ENCODE measurements at regions not wholly inside any gene's neighbourhood (a gene's known extent, or its start where the extent isn't known, plus 50 kb on each side); places are given as distances from the start of the nearest gene placed in this dataset.

DNA sequence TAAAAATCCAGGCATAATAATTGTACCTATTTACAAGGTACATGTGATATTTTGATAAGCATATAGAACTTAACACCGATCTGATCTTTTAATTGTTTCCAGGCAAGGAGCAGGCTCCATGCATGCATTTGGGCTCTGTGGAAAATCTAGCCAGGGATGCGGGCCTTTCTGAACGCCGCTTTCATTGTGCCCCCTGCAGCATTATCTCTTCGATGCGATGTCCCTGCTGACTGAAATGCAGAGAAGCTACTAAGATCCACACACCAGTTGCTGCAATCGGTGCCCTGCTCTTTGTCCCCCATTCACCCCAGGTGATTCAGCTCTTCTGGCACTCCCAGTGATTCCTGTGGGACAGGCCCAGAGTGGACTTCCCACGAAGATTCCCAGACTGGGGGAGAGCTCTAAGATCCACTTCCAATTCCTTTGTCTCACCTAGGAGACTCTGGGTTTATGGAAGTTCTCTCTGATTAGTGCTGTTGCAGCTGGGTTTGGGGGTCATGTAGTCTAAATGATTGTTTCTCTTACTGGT, 254.3 kb upstream of the AGA start:
- no peak for DNase-seq (ENCODE audit: low spot score)

DNA sequence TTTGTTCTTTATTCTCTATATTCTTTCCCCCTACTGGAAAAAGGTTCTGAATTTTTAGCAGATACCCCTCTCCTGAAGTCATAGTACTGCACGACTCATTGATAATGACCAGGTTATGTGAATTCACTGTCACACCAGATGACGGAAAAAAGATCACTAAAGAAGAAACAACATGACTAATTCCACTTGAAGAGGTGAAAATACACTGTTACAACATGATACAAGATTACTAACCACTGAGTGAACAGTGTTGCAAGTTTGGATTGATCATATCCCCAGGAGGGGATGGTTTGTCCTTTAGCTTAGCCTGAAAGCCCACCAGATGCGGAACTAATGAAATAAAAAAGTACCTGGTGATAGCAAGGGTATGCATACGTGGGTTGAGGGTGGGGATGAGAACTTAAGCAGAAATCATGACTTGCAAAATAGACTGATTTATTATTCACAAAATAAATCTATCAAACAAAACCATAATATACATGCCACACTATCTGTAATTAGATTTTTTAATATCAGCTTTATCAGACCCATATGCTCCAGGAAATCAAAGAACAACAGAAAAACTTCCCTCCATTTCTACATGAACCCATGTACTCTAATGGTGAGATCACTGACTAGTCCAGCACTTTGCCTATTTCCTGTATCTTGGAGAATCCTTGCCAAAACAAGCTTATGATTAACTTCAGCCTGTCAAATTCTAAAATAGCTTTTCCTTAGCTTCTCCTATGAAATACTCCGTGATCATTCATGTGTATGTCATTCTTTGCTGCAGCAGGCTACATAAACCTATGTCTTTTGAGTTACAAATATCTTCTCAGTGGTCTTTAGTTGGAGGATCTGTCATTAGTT, 257.4 kb upstream of the AGA start:
- peak; percentile 23 for DNase-seq (ENCODE audit: low spot score)

DNA sequence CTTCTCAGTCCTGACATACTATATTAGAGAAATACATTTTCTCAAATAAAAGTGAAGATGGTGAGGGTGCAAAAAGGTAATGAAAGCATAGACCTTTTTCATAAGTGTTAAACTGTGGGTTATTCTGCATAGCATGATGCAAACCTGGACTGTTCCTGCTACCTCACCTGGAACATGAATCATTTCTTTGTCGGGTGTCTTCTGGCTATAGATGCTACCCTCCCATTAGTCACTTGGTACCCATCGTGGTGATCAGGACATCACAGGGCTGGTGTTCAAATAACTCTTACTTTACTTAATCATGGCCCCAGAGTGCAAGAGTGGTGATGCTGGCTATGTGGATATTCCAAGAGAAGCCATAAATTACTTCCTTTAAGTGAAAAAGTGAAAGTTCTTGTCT, 264.7 kb upstream of the AGA start:
- DNase-seq (ENCODE audit: low spot score) = no peak

DNA sequence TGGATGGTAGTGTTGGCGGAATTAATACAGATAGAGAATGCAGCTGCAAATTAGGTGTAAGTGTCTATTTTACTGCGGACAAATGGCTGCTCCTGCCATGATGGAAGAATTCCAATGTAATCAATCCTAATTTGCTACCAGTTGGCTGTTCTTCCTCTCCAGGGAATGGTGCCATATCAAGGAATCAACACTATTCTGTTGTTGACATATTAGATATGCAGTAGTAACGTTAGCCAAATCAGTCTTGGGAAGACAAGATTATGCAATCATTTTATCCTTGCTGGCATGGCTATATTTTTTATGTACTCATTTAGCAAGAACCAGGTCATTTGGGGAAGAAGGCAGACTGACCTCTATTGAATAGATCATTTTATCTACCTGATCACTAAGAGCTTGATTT, 271.2 kb upstream of the AGA start:
- no peak for DNase-seq (ENCODE audit: low spot score)

DNA sequence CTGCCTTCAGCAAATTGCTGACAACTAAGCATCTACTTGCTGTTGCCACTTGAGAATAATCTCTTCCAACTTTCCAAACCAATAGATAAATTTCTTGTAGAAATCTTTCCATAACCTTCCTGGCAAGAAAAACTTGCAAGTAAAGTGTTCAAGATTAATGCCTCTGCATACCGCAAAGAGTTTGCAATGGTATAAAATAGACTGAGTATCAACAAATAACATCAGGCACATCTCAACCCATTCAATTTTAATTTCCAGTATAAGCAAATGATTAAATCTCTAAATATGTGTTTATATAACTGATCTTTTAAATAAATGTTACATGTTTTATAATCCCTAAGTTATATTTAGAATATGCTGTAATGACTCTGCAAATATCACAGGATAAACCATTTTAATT, 275.2 kb upstream of the AGA start:
- no peak for DNase-seq (ENCODE audit: low spot score)

DNA sequence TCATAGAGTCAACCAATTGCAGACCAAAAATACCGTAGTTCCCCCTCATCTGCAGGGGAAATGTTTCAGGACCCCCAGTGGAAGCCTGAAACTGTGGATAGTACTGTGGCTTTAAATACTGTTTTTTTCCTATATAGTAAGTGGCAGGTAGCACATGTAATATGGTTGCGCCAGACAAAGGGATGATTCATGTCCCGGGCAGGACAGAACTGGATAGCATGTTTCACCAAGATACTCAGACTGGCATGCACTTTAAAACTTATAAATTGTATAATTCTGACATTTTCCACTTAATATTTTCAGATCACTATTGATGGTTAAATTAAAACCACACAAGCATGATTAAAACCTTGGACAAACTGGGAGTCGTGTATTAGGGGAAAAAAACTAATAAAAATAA, 276.3 kb upstream of the AGA start:
- no peak for DNase-seq (ENCODE audit: low spot score)

DNA sequence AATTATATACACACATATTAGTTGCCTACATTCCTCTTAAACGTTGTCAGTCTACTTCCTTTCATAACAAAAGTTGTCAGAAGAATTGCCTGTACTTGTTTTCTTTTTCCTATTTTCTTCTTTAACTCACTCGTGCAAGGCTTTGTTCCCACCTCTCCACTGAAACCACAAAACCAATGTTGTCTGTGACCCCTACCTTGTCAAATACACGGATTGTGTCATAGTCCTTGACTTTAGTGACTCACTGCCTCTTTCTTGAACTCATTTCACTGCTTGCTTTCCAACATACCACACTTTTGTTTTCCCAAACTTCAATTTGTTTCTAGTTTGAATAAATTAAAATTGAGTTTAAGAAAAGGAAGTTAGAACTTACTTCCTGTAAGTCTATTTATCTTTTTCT, 283.9 kb upstream of the AGA start:
- DNase-seq (ENCODE audit: low spot score) = no peak

DNA sequence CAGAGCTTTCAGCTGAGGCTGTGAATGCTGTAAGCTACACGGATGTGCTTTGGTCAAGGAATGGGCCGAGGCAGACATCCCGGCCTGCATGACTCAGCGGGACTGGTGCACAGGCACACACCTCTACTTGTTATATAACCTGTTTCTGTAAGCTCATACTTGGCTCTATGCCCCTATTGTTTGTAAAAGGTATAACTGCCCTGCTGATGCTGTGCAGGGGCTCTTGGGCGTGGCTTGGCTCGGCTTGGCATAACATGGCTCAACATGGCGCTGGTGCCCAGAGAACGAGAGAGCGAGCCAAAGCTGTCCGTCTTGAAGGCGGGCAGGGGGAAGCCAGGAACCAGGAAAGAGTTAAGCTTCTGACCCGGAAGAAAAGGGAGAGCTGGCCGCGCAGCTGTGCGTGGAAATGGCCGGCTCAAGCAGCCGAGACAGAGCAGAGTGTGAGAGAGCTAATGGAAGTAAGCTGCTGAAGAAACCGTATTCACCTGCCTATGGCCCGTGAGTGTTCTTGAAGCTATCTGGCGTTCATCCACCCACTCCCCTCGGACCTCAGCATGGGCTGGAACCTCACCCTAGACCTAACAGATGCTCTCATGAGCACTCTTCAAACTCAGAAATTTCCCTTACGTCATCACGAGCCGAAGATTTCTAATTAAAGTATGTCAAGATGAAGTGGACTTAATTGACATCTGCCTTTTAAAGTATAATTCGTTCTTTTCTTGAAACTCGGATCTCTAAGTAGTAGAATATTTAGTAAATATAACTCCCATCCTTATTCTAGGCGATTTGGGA, 286.3 kb upstream of the AGA start:
- peak; percentile 2 for DNase-seq (ENCODE audit: low spot score)

DNA sequence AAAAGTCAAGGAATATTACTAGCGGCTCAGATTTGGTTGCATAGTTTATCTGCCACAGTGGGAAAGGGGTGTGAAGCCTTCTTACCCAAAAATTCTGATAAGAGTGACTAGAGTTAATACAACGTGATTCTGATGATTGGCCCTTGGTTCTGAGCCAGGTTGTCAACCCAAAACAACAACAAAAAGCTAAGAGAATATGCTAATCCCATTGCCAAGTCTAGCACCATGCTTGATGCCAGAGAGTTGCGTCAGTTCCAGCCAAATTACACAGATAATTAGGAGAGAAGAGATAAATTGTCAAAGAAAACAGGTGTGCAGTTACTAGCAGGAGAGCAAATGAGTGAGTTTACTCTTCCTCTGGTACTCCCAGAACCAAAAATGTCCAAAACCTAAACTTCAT, 287.4 kb upstream of the AGA start:
- no peak for DNase-seq (ENCODE audit: low spot score)

DNA sequence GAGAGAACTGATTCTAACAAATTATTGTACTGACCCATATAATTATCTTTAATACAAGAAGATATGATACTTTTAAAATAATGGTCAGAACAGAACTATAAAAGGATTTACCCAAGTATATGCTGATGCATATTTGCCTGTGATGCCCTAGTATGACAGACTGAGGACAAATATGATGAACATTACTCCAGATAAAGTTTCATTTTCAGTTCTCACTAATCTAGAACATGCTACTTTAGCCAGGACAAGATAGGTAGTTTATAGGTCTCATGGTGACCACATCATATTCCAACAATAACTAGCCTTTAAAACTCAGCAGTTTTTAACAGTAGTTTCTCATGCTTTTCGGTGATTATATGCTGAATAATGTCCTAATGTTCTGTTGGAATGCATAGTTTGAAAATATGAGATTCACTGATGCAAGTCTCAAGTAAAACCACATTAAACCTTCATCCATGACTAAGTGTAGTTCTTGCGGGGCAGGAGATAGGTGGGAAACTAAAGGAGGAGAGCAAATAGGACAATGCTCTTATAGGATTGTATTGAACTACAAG, 295.2 kb upstream of the AGA start:
- DNase-seq (ENCODE audit: low spot score) = no peak

DNA sequence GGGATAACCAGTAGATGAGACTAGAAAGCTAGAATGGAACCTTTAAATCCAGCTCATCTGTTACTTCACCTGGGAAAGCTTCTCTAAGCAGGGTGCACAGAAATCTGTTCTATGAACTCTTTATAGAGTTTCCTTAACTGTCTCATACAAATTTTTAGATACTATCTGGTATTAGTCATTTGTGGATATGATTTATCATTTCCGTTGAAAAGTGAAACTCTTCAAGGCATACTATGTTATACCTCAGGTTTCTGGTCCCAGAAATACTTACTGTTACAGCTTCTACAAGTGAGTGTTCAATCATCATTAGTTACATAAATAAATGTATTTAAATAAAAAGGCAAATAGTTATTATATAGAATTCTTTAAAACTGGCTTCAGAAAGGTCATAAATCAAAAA, 298.3 kb upstream of the AGA start:
- DNase-seq (ENCODE audit: low spot score) = peak; percentile 52

DNA sequence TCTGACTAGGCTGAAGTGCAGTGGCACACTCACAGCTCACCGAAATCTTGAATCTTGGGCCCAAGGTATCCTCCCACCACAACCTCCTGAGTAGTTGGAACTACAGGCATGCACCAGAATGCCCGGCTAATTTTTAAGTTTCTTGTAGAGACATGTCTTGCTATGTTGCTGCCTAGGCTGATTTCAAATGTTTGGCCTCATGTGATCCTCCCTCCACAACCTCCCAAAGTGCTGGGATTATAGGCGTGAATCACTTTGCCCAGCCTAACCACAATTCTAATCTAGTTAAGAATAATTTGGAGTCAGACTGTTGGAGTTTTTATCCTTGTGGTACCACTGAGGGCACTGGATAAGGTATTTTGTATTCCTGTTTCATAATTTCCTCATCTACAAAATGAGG, 317.5 kb upstream of the AGA start:
- DNase-seq (ENCODE audit: low spot score) = no peak

DNA sequence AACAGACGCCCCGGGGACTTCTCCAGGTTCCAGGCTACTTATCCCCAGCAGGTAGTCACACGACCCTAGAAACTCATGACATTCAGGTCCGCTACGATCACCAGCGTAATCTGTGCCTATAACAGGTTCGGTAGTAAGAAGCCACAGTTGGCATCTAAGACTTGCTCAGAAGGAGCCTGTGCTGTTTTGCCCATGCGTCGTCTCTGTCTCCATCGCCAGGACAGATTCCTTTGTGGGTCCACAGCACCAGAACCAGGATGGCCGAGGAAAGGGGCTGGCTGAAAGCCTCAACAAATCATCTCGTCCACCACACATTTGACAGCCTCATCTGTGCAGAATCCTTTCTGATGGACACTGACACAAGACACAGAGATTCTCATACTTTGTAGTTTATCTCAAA, 319.5 kb upstream of the AGA start:
- no peak for DNase-seq (ENCODE audit: low spot score)

DNA sequence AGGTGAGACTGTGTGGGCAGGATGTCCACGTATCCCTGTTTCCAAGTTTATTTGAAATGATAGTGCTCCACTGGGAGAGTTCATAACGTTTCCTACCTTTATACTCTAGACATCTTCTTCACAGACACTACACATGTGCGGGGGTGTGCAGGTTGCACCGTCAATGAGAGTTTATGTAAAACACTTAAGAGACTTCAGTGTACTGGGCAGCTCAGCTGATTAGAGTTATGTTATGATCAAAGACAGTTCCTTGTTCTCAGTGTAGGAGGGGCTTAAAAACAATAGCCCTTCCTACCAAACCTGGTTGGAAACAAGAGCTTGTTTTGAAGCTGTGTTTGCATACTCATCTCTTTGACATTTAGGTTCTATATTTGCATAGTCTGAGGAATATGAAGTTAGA, 326.9 kb upstream of the AGA start:
- DNase-seq (ENCODE audit: low spot score) = no peak

DNA sequence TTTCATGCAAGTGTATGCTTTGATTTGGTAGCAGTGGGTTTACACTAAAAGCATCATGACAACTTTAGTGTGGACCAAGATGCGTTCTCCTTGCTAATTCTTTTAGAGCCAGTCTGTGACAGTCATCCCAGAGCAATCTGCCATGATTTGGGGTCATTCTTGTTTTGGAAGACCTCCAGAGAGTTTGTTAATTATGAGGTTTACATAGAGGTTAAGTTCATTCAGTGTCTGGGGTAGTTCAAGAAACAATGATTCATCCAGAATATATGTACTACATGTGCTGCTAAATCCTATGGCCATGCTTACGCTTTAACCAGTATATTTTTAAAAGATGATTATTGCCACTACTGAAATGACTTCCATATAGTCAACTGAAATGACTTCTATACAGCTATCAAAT, 328.5 kb upstream of the AGA start:
- DNase-seq (ENCODE audit: low spot score) = no peak

DNA sequence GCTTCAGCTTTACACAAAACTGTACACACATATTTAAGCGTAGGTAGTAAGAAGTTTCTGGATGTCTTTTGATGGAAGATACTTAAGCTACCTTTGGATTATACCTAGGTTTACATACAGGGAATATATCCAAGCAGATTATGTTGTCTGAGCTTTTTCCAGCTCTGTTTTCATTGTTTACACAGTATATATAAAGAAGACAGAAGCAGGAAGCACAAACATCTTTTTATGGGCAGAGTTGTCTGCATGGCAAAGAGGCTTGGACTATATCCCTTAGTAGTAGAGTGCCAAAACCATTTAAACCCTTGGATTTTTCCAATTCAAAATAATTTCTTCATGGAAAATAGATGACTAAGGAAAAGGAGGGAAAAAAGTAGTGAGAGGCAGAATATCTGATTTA, 329.4 kb upstream of the AGA start:
- no peak for DNase-seq (ENCODE audit: low spot score)

DNA sequence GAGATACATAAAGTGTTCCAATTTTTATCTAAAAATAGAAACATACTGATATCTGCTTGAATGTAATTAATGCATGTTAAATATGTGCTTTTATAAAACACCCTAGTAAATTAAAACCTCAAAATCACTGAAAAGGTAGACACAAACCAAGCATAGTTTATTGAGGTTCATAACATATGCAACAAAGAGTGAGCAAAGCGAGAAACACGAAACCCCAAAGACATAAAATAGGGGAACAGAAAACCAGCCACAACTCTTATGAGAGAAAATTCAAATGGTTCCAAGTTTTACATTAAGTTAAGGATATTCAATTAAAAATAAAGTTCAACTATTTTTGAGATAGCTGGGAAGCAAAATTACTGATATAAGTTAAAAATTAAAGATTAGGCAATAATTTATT, 336.4 kb upstream of the AGA start:
- DNase-seq (ENCODE audit: low spot score) = no peak

DNA sequence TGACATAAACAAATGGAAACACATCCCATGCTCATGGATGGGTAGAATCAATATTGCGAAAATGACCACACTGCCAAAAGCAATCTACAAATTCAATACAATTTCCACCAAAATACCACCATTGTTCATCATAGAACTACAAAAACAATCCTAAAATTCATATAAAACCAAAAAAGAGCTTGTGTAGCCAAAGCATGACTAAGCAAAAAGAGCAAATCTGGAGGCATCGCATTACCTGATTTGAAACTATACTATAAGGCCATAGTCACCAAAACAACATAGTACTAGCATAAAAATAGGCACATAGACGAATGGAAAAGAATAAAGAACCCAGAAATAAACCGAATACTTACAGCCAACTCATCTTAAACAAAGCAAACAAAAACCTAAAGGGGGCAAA, 342.8 kb upstream of the AGA start:
- no peak for DNase-seq (ENCODE audit: low spot score)

DNA sequence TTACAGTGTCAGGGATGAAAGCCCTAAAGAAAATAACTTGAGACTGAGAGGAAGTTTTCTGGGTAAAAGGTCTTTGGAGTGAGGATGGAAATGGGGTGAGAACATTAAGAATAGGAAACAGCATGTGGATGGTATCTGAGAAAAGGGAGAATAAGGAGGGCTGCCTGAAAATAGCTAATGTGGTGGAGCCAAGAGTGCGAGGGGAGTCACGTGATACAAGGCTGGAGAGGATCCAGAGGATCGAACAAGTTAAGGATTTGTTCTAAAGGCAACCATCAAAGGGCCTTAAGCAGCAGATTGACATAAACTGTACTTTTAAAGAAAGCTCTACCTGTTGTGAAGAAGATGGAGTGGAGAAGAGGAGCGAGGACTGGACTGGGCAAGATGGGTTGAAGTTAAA, 347.4 kb upstream of the AGA start:
- no peak for DNase-seq (ENCODE audit: low spot score)

DNA sequence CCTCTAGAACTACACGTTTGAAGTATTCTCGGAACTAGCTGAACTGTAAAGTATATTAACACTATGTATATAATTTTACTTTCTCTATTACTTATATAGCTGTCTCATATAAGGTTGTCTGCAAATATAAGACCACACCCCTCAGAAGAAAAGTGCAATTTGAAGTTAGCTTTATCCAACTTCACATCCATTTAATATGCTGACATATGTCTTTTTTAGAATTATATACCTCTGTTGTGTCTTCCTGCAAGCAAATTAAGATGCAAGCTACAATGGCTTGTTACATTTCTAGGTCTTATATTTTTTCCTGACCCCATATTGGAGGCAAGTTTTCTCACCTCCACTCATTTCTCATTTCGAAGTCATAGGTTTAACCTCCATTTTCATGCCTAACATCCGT, 349.0 kb upstream of the AGA start:
- no peak for DNase-seq (ENCODE audit: low spot score)

DNA sequence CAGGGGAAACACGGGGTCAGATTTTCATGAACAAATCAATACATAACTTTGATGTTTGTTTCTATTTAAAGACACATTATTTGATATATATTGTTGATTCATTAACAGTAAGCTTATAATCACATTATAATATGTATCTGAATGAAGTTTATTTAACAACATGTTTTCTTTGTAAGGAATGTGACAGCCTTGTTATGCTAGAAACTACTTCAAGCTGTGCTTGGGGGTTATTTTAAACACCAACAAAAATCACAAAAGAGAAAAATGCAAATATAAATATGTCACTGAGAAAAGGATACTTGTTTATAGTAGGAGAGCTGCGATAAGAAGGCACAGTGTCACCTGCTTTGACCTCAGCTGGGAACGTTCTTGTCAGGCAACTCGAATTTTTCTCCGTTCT, 354.6 kb upstream of the AGA start:
- DNase-seq (ENCODE audit: low spot score) = no peak

DNA sequence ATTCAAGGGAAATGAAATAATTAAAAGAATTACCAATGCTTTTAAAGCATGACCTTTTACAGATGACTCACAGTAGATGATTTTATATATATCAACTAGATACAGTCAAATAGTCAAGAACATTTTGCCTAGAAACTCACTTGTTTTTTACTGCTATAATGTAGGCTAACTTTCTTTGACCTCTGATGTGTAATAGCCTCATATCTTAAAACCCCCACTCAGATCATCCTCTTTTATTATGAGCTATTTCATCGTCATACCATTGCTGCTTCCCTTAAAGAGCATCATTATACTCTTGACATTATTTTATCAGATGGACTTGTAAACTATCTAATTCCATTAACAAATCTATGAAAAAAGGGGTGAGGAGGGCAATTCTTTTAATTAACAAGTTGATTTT, 355.9 kb upstream of the AGA start:
- no peak for DNase-seq (ENCODE audit: low spot score)

DNA sequence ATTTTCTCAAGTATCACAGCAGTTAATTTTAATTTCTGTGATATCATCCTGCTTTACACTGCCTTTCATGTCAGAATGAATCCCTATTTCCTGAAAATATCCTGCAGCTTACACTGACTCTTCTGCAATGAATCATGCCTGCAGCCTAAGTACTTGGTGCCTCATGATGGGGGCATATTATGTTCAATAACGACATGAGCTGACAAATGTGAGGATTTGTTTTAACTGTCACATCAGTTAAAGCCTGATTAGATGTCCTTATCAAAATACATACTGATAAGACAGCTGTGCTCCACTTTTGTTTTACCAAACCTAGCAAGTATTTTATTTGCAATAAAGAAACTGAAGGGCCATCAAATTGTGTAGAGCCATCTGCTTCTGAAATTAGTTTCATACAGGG, 359.9 kb upstream of the AGA start:
- DNase-seq (ENCODE audit: low spot score) = no peak

Data from RKO (cell line).